ENCODE measurements at regions not wholly inside any gene's neighbourhood (a gene's known extent, or its start where the extent isn't known, plus 50 kb on each side); places are given as distances from the start of the nearest gene placed in this dataset.
A peak's percentile ranks its signal among the peaks of the same experiment; 100 is the strongest.

DNA sequence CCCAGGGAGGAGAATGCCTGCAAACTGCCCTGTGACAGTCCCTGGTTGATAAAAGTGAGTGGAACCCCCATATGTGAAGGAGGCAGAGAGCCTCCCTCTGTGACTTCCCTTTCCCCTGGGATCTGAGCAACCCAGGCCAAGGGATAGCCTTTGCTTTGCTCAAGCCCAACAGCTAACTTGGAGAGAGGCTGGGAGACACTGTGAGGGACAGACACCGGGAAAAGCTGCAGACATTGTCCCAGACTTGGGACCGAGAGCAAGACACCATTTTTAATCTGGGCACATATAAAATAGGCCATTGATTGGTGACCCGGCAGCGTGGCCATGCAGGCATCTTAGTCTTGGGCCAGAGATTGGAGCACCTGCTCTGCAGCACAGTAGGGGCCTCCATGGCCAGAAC is 96.1 kb upstream of the SALL3 start:
- H3K36me3 ChIP-seq (ENCODE audit: control insufficient read depth in 5 of 5, insufficient read depth in 5 of 5, low read length in 5 of 5), result no peaks in the 10 kb centered on the region
- H3K27ac ChIP-seq (ENCODE audit: low read depth, low read length), result no peak overlapping the region
- no peak overlapping the region for H3K9ac ChIP-seq (ENCODE audit: low read length in 5 of 5)
- H3K27me3 ChIP-seq (ENCODE audit: control insufficient read depth in 5 of 5, insufficient read depth in 4 of 5, low read length in 5 of 5), result peaks cover 0 to 8% (median 4%) of the 10 kb centered on the region in 5 donors
- H3K4me3 ChIP-seq (ENCODE audit: low read depth in 1 of 5, low read length in 5 of 5), result no peak overlapping the region
- H3K9me3 ChIP-seq (ENCODE audit: control insufficient read depth in 5 of 5, low read length in 5 of 5), result peaks cover 0 to 31% (median 13%) of the 10 kb centered on the region in 5 donors
- no peaks in the 10 kb centered on the region for H3K4me1 ChIP-seq (ENCODE audit: control insufficient read depth in 5 of 5, insufficient read depth in 5 of 5, low read length in 5 of 5)

DNA sequence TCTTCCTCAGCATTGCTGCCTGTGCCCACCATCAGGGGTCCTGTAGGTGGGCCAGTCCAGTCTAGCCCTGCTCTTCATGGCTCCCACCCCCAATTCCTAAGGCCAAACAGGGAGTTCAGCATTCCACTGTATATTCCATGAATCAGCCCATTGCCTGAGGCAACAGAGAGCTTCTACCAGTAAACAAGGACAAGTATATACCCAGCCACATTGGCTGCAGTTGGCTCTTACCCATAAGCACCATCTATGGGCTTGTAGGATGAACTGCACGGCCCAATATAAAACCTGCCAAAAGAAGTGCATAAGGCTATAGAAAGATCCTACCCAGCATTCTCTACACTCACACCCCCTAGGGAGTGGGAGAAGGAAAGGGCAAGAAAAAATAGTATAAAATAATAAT is 95.1 kb upstream of the SALL3 start:
- Histone ChIP-seq H3K27ac (ENCODE audit: low read depth, low read length) (no peak overlapping the region), H3K4me1 (ENCODE audit: control insufficient read depth in 5 of 5, insufficient read depth in 5 of 5, low read length in 5 of 5) (no peaks in the 10 kb centered on the region), H3K9ac (ENCODE audit: low read length in 5 of 5) (no peak overlapping the region), H3K4me3 (ENCODE audit: low read depth in 1 of 5, low read length in 5 of 5) (no peak overlapping the region), H3K9me3 (ENCODE audit: control insufficient read depth in 5 of 5, low read length in 5 of 5) (peaks cover 3 to 41% (median 22%) of the 10 kb centered on the region in 5 donors), H3K27me3 (ENCODE audit: control insufficient read depth in 5 of 5, insufficient read depth in 4 of 5, low read length in 5 of 5) (peaks cover 0 to 8% (median 4%) of the 10 kb centered on the region in 5 donors), H3K36me3 (ENCODE audit: control insufficient read depth in 5 of 5, insufficient read depth in 5 of 5, low read length in 5 of 5) (no peaks in the 10 kb centered on the region)

DNA sequence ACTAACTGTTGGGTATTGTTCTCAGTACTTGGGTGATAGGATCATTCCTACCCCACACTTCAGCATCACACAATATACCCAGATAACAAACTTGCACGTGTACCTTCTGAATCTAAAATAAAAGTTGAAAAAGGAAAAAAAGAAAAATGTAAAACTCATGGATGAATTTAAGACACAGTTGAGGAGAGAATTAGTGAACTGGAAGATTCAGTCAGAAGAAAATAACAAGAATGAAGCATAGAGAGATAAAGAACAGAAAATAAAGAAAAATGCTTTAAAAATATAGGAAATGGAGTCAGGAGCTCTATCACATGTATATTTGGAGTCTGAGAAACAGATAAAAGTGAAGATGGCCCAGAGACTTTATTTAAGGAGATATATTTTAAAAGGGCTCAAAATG is 90.4 kb upstream of the SALL3 start:
- peaks cover 0 to 1% (median 0%) of the 10 kb centered on the region in 5 donors for H3K4me1 ChIP-seq (ENCODE audit: control insufficient read depth in 5 of 5, insufficient read depth in 5 of 5, low read length in 5 of 5)
- peak overlapping the region in 1 of 5 donors; percentile 38 for H3K4me3 ChIP-seq (ENCODE audit: low read depth in 1 of 5, low read length in 5 of 5)
- H3K36me3 ChIP-seq (ENCODE audit: control insufficient read depth in 5 of 5, insufficient read depth in 5 of 5, low read length in 5 of 5), result no peaks in the 10 kb centered on the region
- H3K9me3 ChIP-seq (ENCODE audit: control insufficient read depth in 5 of 5, low read length in 5 of 5), result peaks cover 3 to 42% (median 21%) of the 10 kb centered on the region in 5 donors
- H3K9ac ChIP-seq (ENCODE audit: low read length in 5 of 5), result no peak overlapping the region
- H3K27me3 ChIP-seq (ENCODE audit: control insufficient read depth in 5 of 5, insufficient read depth in 4 of 5, low read length in 5 of 5), result peaks cover 0 to 4% (median 0%) of the 10 kb centered on the region in 5 donors
- H3K27ac ChIP-seq (ENCODE audit: low read depth, low read length), result no peak overlapping the region

DNA sequence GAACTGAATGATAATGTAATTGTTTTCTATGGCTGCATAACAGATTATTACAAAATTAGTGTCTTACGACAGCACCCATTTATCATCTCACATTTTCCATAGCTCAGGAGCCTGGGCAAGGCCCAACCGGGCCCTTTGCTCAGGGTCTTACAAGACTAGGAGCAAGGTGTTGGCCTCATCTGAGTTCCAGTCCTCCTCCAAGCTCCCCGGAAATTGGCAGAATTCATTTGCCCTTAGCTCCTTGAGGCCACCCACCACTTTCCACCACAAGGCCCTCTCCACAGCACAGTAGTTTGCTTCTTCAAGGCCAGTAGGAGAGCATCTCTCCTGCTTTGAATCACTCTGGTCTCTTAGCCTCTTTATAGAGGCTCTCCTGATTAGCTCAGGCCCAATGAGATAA is 89.2 kb upstream of the SALL3 start:
- Histone ChIP-seq H3K36me3 (ENCODE audit: control insufficient read depth in 5 of 5, insufficient read depth in 5 of 5, low read length in 5 of 5) (no peaks in the 10 kb centered on the region), H3K27me3 (ENCODE audit: control insufficient read depth in 5 of 5, insufficient read depth in 4 of 5, low read length in 5 of 5) (peaks cover 0 to 4% (median 0%) of the 10 kb centered on the region in 5 donors), H3K4me1 (ENCODE audit: control insufficient read depth in 5 of 5, insufficient read depth in 5 of 5, low read length in 5 of 5) (peaks cover 0 to 1% (median 0%) of the 10 kb centered on the region in 5 donors), H3K4me3 (ENCODE audit: low read depth in 1 of 5, low read length in 5 of 5) (no peak overlapping the region), H3K27ac (ENCODE audit: low read depth, low read length) (no peak overlapping the region), H3K9me3 (ENCODE audit: control insufficient read depth in 5 of 5, low read length in 5 of 5) (peaks cover 3 to 35% (median 18%) of the 10 kb centered on the region in 5 donors), H3K9ac (ENCODE audit: low read length in 5 of 5) (no peak overlapping the region)

DNA sequence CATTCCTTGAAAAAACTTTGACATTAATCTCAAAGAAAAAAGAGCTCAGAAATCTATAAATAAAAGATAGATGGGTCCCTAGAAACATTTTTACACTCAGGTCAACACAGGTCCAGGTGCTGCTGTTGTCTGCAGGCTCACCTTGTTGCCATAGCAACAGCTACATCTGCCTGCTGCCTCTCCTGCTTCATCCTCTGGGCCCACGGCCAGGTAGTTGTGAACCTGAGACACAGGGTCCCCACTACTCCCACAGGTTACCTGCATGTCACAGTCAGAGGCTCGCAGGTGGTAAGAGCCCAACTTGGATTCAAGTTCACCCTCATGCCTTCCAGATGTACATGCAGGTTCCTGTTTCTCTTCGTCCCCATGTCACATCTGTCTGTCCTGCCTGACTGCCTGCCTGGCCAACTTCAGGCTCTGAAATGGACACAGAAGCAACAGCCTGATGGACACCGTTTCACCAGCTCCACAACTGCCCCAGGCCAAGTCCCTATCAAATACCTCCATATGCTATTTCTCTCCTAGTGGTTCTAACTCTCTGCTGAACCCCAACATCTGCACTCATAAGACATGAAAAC is 88.3 kb upstream of the SALL3 start:
- H3K36me3 ChIP-seq (ENCODE audit: control insufficient read depth in 5 of 5, insufficient read depth in 5 of 5, low read length in 5 of 5), result no peaks in the 10 kb centered on the region
- peaks cover 0 to 4% (median 0%) of the 10 kb centered on the region in 5 donors for H3K27me3 ChIP-seq (ENCODE audit: control insufficient read depth in 5 of 5, insufficient read depth in 4 of 5, low read length in 5 of 5)
- no peak overlapping the region for H3K9ac ChIP-seq (ENCODE audit: low read length in 5 of 5)
- H3K27ac ChIP-seq (ENCODE audit: low read depth, low read length), result no peak overlapping the region
- peaks cover 0 to 1% (median 0%) of the 10 kb centered on the region in 5 donors for H3K4me1 ChIP-seq (ENCODE audit: control insufficient read depth in 5 of 5, insufficient read depth in 5 of 5, low read length in 5 of 5)
- no peak overlapping the region for H3K4me3 ChIP-seq (ENCODE audit: low read depth in 1 of 5, low read length in 5 of 5)
- H3K9me3 ChIP-seq (ENCODE audit: control insufficient read depth in 5 of 5, low read length in 5 of 5), result peaks cover 3 to 34% (median 18%) of the 10 kb centered on the region in 5 donors

DNA sequence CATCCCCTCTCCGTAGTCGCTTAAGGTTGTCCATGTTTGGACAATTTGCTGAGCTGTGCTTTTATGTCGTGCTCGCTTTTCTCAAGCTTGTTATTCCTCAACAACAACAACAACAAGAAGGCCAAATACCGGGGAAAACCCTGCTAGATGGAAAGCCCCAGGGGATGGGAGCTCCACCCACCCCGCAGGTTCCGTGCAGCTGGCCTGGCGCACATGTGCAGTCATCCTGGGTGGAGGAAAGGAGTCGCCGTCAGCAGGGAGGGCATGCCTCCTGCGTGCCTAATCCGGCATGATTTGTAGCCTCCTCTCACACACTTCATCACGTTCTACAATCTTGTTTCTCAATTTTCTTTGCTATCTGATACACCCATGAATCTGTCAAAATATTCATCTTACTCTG is 87.4 kb upstream of the SALL3 start:
- Histone ChIP-seq H3K4me1 (ENCODE audit: control insufficient read depth in 5 of 5, insufficient read depth in 5 of 5, low read length in 5 of 5) (peaks cover 0 to 1% (median 0%) of the 10 kb centered on the region in 5 donors), H3K36me3 (ENCODE audit: control insufficient read depth in 5 of 5, insufficient read depth in 5 of 5, low read length in 5 of 5) (no peaks in the 10 kb centered on the region), H3K4me3 (ENCODE audit: low read depth in 1 of 5, low read length in 5 of 5) (no peak overlapping the region), H3K9me3 (ENCODE audit: control insufficient read depth in 5 of 5, low read length in 5 of 5) (peaks cover 5 to 26% (median 18%) of the 10 kb centered on the region in 5 donors), H3K27me3 (ENCODE audit: control insufficient read depth in 5 of 5, insufficient read depth in 4 of 5, low read length in 5 of 5) (peaks cover 0 to 4% (median 0%) of the 10 kb centered on the region in 5 donors), H3K9ac (ENCODE audit: low read length in 5 of 5) (no peak overlapping the region), H3K27ac (ENCODE audit: low read depth, low read length) (no peak overlapping the region)

DNA sequence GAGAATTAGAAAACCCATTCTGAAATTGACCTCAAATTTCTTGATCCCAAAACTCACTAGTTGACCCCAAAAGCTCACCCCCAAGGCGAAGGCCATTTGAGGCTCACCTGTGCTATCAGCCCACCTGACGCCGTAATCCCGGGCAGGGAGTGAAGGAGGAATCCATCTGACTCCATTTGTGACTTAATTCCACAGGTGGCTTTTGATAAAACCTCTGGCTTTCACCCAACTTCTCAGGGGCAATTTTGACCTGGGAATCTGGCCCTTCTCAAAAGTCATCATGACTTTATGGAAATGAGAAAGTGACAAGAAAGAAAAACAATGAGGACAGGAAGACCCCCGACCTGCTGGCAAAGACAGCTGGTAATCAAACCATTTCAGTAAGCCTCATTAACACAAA is 86.9 kb upstream of the SALL3 start:
- Histone ChIP-seq H3K27me3 (ENCODE audit: control insufficient read depth in 5 of 5, insufficient read depth in 4 of 5, low read length in 5 of 5) (peaks cover 0 to 4% (median 0%) of the 10 kb centered on the region in 5 donors), H3K36me3 (ENCODE audit: control insufficient read depth in 5 of 5, insufficient read depth in 5 of 5, low read length in 5 of 5) (no peaks in the 10 kb centered on the region), H3K4me3 (ENCODE audit: low read depth in 1 of 5, low read length in 5 of 5) (no peak overlapping the region), H3K9ac (ENCODE audit: low read length in 5 of 5) (no peak overlapping the region), H3K9me3 (ENCODE audit: control insufficient read depth in 5 of 5, low read length in 5 of 5) (peaks cover 5 to 26% (median 18%) of the 10 kb centered on the region in 5 donors), H3K4me1 (ENCODE audit: control insufficient read depth in 5 of 5, insufficient read depth in 5 of 5, low read length in 5 of 5) (peaks cover 0 to 1% (median 0%) of the 10 kb centered on the region in 5 donors), H3K27ac (ENCODE audit: low read depth, low read length) (no peak overlapping the region)

DNA sequence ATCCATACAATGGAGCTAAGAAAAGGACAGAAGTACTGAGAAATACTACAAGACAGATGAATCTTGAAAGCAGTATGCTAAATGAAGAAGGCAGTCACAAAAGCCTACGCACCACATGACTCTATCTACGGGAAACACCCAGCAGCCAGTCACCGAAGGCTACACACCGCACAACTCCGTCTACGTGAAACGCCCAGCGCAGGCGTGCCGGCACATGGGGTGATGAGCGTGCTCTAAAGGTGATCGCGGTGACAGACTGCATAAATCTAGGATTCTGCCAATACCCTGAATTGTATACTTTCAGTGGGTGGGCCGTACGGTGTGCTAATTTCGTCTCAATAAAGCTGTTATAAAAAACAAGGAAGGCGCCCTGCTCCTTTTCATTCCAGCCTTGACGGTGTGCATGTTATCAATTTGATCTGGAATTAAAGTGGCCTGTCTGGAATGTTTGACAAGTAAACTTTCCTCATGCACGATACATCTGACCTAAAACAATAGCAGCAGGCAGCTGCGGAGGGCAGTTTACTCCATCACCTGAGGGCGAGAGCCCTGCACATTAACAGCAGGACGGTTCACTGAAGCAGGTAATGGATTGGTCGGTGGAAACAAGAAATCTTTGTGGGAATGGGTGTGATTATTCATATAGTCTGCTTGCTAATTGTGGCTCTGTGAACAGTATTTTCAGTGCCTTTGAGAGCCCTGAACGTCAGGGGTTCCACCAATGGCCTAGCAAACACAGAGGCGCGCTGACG is 86.2 kb upstream of the SALL3 start:
- H3K9ac ChIP-seq (ENCODE audit: low read length in 5 of 5), result no peak overlapping the region
- H3K9me3 ChIP-seq (ENCODE audit: control insufficient read depth in 5 of 5, low read length in 5 of 5), result peaks cover 5 to 21% (median 19%) of the 10 kb centered on the region in 5 donors
- peaks cover 0 to 4% (median 0%) of the 10 kb centered on the region in 5 donors for H3K27me3 ChIP-seq (ENCODE audit: control insufficient read depth in 5 of 5, insufficient read depth in 4 of 5, low read length in 5 of 5)
- no peak overlapping the region for H3K4me3 ChIP-seq (ENCODE audit: low read depth in 1 of 5, low read length in 5 of 5)
- H3K4me1 ChIP-seq (ENCODE audit: control insufficient read depth in 5 of 5, insufficient read depth in 5 of 5, low read length in 5 of 5), result peaks cover 0 to 1% (median 0%) of the 10 kb centered on the region in 5 donors
- no peak overlapping the region for H3K27ac ChIP-seq (ENCODE audit: low read depth, low read length)
- no peaks in the 10 kb centered on the region for H3K36me3 ChIP-seq (ENCODE audit: control insufficient read depth in 5 of 5, insufficient read depth in 5 of 5, low read length in 5 of 5)

DNA sequence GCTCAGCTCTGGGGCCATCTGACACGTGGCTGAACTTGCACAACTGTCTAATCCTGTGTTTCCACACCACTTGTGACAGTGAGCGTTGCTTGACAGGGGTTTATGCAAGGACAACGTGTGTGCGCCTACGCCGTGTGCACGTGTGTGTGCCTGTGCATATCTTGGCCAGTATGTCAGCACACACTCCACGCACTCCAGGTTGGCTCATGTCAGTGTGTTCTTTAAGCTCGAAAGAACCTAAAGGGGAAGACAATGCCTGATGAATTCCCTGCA is 85.6 kb upstream of the SALL3 start:
- peaks cover 0 to 4% (median 0%) of the 10 kb centered on the region in 5 donors for H3K27me3 ChIP-seq (ENCODE audit: control insufficient read depth in 5 of 5, insufficient read depth in 4 of 5, low read length in 5 of 5)
- H3K27ac ChIP-seq (ENCODE audit: low read depth, low read length), result no peak overlapping the region
- no peaks in the 10 kb centered on the region for H3K36me3 ChIP-seq (ENCODE audit: control insufficient read depth in 5 of 5, insufficient read depth in 5 of 5, low read length in 5 of 5)
- H3K4me1 ChIP-seq (ENCODE audit: control insufficient read depth in 5 of 5, insufficient read depth in 5 of 5, low read length in 5 of 5), result peaks cover 0 to 1% (median 0%) of the 10 kb centered on the region in 5 donors
- no peak overlapping the region for H3K4me3 ChIP-seq (ENCODE audit: low read depth in 1 of 5, low read length in 5 of 5)
- H3K9me3 ChIP-seq (ENCODE audit: control insufficient read depth in 5 of 5, low read length in 5 of 5), result peaks cover 2 to 17% (median 15%) of the 10 kb centered on the region in 5 donors
- H3K9ac ChIP-seq (ENCODE audit: low read length in 5 of 5), result no peak overlapping the region

DNA sequence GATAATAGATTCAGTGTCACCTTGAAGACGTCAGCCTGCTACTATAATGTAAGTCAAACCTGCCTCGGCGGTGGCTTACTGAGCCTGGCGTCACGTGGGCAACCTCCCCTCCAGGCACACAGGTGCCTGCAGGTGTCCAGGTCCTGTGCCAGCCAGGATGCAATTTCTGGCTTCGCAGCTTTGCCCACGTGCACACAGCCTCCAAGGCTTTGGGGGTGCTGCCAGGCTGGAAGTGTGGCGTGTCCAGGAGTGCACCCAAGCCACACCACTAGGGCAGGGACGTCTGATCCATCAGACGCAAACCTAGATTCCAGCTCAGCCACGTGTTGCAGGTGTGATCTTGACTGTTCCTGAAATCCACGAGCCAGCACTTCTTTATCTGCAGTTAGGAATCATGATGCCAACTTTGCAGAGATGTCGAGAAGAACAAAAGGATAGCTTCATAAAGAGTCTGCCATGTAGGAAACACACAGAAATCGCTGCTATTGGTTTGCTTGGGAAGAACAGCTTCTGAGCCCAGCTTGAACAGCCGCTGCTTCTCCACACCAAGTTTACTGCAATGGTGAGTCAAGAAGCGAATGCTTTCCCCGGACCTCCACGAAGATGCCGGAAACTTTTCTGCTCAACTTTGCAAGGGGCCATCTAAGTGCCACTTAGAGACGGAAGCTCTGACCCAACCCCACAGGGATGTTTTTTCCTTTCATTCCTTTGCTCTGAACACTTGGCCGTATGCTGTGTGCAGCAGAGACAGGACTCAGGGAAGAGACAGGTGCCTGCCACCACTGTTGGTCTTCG is 84.2 kb upstream of the SALL3 start:
- H3K36me3 ChIP-seq (ENCODE audit: control insufficient read depth in 5 of 5, insufficient read depth in 5 of 5, low read length in 5 of 5), result no peaks in the 10 kb centered on the region
- no peak overlapping the region for H3K9ac ChIP-seq (ENCODE audit: low read length in 5 of 5)
- no peak overlapping the region for H3K27ac ChIP-seq (ENCODE audit: low read depth, low read length)
- H3K4me3 ChIP-seq (ENCODE audit: low read depth in 1 of 5, low read length in 5 of 5), result no peak overlapping the region
- H3K9me3 ChIP-seq (ENCODE audit: control insufficient read depth in 5 of 5, low read length in 5 of 5), result peaks cover 2 to 14% (median 10%) of the 10 kb centered on the region in 5 donors
- H3K4me1 ChIP-seq (ENCODE audit: control insufficient read depth in 5 of 5, insufficient read depth in 5 of 5, low read length in 5 of 5), result peaks cover 0 to 1% (median 0%) of the 10 kb centered on the region in 5 donors
- H3K27me3 ChIP-seq (ENCODE audit: control insufficient read depth in 5 of 5, insufficient read depth in 4 of 5, low read length in 5 of 5), result peaks cover 0 to 4% (median 0%) of the 10 kb centered on the region in 5 donors
